ENCODE measurements at regions not wholly inside any gene's neighbourhood (a gene's known extent, or its start where the extent isn't known, plus 50 kb on each side); places are given as distances from the start of the nearest gene placed in this dataset.
A peak's percentile ranks its signal among the peaks of the same experiment; 100 is the strongest.
"Not testable (repeated sequence)": the region's sequence is repeated elsewhere in the genome, so short reads cannot be mapped to it uniquely, and the experiment has no call there.

DNA sequence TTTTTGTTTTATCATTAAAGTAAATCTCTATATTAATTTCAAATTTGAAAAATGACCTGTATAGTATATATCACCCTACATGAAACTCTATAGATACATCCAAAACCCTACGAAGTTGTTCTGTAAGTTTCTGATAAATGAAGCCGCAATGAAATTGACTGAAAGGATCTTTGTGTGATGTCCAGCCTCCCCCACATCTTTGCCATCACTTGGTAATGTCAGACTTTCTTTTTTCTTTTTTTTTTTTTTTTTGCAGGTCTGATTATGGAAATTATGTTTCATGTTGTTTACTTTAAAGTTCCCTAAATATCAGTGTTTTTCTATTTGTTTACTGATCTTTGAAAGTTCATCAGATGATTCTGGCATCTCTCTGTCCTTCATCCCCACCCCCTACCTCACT is 155.6 kb upstream of the CDH4 start:
- DNase-seq (ENCODE audit: low read depth), result no peak

GRCh38 chr20:61099806-61100205 is 152.3 kb upstream of the CDH4 start:
- no peak for DNase-seq (ENCODE audit: low read depth)

- no peak for DNase-seq (ENCODE audit: low read depth)
Measured at GRCh38 chr20:61100489-61100888, 151.6 kb upstream of the CDH4 start.

DNA sequence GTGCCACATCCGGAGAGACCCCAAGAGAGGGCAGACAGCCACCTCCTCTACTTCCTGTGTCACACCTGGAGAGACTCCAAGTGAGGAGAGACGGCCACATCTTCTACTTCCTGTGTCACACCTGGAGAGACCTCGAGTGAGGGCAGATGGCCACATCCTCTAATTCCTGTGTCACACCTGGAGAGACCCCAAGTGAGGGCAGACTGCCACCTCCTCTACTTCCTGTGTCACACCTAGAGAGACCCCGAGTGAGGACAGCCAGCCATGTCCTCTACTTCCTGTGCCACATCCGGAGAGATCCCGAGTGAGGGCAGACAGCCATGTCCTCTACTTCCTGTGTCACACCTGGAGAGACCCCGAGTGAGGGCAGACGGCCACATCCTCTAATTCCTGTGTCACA is 150.7 kb upstream of the CDH4 start:
- DNase-seq (ENCODE audit: low read depth), result not testable (repeated sequence)

- no peak for DNase-seq (ENCODE audit: low read depth)
Measured at GRCh38 chr20:61104232-61104631, 147.8 kb upstream of the CDH4 start.

DNA sequence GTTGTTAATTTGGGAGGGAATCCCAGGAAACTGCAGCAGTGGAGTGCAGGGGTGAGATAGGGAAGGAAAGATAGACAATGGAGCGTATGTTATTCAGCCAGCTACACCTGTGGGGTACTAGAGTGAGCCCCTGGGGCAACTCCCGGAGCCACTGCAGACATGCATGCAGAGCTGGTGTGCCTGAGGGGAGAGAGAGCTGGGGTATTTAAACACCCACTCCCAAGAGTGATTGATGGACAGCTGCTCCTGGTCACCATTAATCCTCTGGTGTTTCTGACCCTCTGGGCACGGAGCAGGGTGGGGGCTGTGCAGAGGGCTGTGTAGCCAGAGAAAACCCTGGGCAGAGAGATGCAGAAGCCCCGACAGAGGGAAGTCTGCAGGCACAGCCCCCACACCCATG is 146.7 kb upstream of the CDH4 start:
- no peak for DNase-seq (ENCODE audit: low read depth)

GRCh38 chr20:61106438-61106837 is 145.6 kb upstream of the CDH4 start:
- DNase-seq (ENCODE audit: low read depth), result no peak

- DNase-seq (ENCODE audit: low read depth), result no peak
Measured at GRCh38 chr20:61109221-61109805, 142.7 kb upstream of the CDH4 start.

- DNase-seq (ENCODE audit: low read depth), result no peak
Measured at GRCh38 chr20:61112515-61112914, 139.5 kb upstream of the CDH4 start.

DNA sequence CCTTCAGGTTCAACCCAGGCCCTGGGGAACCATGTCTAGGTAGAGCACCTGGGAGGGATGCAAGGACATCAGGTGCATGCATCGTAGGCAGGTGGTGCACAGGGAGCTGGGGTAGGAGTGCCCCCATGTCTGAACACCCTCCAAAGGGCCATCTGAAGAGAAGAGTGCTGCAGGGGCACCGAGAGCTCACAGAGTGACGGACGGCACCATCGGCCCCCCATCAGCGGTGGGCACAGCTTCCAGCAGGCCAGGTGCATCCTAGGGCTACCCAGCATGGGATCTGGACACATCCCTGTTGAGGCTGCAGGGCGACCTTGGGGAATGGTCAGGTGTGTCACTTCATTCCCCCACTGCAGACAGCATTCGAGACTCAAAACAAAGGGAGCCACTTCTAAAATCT is 138.3 kb upstream of the CDH4 start:
- no peak for DNase-seq (ENCODE audit: low read depth)

DNA sequence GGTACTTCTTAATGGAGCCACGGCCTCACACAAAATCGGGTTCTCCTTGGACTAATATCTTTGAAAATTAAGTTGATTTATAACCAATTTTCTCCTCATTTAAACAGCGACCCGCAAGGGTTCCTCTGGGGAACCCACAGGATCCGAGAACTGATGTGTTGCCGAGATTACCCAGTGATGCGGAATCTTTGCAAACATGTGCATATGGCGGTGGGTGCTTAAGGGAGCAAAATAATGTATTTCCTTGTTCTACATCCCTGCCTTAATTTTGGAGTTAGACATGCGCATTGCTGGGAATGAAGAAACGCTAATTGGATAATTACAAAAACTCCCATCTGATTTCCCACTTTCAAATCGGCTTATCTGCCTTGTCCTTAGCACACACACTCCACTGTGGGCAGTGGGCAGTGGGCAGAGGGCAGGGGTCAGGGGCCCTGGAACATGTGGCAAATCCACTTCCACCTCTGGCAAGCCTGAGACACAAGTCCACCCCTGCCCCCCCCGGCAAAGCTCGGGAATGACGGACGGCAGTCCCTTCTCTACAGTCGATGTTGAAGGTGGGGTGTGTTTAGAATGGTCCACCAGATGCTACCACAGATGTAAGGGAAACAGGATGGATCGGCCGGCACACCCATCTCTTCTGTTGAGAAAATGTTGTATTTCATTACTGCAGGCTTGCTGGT is 137.4 kb upstream of the CDH4 start:
- DNase-seq (ENCODE audit: low read depth), result no peak

- no peak for DNase-seq (ENCODE audit: low read depth)
Measured at GRCh38 chr20:61115364-61116065, 136.5 kb upstream of the CDH4 start.

- peak; percentile 52 for DNase-seq (ENCODE audit: low read depth)
Measured at GRCh38 chr20:61117725-61118124, 134.3 kb upstream of the CDH4 start.

- peak; percentile 69 for DNase-seq (ENCODE audit: low read depth)
Measured at GRCh38 chr20:61118429-61119224, 133.4 kb upstream of the CDH4 start.

DNA sequence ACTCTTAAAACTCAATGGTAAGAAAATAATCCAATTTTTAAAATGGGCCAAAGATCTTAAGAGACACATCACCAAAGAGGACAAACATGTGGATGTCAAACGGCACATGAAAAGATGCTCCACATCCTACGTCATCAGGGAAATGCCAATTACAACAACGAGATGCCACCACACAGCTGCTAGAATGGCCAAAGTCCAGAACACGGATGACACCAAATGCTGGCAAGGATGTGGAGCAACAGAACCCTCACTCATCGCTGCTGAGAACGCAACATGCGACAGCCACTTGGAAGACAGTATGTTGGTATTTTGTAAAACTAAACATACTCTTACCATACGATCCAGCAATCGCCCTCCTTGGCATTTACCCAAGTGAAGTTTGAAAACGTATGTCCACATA is 132.8 kb upstream of the CDH4 start:
- no peak for DNase-seq (ENCODE audit: low read depth)

DNA sequence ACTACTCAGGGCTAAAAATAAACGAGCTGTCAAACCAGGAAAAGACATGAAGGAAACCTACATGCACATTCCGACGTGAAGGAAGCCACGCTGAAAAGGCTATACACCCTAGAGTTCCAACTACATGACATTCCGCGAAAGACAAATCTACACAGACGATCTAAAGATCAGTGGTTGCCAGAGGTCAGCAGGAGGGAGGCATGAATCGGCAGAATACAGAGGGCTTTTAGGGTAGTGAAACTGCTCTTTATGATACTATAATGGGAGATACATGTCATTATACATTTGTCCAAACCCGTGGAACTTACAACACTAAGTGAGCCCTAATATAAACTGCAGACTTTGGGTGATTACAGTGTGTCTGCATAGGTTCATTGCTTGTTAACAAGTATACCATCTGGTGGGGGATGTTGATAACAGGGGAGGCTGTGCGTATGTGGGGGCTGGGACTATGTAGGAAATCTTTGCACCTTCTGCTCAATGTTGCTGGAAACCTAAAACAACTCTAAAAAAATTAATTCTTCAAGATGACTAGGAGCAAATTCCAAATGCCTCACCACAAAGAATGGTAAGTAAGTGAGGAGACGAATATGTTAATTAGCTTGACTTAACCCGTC is 132.2 kb upstream of the CDH4 start:
- no peak for DNase-seq (ENCODE audit: low read depth)

DNA sequence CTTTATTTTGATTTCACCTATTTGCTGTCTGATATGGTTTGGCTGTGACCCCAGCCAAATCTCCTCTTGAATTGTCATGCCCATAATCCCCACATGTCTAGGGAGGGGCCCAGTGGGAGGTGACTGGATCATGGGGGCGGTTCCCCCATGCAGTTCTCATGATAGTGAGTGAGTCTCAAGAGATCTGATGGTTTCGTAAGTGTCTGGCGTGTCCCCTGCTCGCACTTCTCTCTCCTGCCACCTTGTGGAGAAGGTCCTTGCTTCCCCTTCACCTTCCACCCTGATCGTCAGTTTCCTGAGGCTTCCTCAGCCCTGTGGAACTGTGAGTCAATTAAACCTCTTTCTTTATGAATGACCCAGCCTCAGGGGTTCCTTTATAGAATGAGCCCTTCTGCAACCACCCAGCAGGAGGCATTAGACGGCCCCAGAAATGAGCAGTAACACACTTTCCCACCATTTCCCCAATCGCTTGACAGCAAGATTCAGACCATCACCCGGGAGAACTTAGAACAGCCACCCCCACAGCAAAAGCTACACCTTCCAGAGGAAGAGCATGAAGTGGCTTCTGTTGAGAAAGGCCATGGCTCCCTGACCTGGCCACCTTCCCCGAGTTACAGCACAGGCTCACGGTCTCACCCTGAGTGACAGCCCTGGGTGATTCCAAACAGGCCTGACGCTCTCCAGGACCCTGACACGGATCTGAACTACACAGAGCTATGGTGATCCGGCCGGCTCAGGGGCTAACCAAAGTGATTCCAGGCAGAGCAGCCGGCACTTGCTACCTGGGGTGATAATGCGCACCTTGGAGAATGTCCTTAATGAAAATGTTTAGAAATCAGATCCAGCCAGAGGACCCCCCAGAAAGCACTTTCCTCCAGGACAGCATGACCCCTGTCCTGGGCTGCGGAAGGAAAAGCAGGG is 131.2 kb upstream of the CDH4 start:
- DNase-seq (ENCODE audit: low read depth), result peak; percentile 68

DNA sequence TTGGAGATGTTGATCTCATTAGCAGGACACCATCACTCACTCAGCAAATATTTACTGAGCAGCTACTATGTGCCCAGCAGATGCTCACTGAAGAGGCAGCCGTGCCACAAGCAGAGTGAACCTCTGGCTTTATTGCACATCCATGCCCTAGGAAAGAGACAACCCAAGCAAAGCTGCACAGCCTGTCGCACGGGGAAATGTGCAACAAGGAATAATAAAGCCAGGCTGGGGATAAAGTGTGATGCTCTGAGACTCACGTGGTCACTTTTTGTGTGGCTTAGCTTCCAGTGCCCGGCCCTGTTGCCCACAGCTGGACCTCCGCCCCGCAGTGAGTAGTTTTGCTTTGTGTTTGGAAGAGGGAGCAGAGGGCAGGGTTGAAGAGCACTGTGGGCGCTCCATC is 130.4 kb upstream of the CDH4 start:
- DNase-seq (ENCODE audit: low read depth), result no peak

- DNase-seq (ENCODE audit: low read depth), result no peak
Measured at GRCh38 chr20:61123286-61123685, 128.8 kb upstream of the CDH4 start.

DNA sequence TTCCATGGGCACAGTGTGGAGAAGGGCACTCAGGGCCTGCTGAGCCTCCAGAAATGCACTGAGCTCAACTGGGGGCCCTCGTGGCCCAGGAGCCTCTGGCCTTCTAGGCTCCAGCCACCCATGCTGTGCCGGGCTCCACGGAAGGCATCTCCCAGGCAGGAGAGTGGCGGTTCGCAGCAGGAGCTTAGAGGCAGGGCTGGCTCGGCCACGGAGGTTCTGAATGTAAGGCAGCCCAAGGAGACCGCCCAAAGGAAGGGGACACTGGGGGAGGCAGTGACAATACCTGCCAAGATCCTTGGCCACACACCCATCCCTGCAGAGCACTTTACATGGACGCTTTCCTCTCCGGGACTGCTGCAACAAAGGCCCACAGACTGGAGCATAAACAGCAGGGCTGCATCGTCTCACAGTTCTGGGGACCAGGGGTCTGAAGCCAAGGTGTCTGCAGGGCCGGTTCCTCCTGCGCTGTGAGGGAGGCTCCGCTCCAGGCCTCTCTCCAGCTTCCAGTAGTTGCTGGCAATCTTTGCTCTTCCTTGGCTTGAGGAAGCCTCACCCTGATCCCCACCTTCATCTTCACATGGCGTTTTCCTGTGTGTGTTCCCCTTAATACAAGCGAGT is 128.2 kb upstream of the CDH4 start:
- no peak for DNase-seq (ENCODE audit: low read depth)

DNA sequence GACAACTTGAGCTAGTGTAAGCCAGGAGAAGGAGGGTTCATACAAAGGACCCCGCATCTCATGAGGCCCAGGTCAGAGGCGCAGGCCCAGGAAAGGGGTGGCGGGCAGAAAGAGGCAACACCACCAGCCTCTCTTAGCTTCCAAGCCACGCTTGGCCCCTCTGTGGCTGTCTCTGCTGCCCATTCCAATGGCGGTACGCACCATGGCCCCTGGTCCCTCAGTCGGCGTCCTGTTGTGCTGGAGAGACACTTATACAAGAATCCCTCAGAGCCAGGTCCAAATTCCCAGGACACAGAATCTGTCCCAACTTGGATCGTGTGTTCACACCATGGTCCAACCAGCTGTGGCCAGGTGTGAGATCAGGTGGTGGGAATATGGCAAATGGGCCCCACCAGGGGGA is 127.0 kb upstream of the CDH4 start:
- DNase-seq (ENCODE audit: low read depth), result no peak

All from HS-5 (cell line).